ENCODE measurements at regions not wholly inside any gene's neighbourhood (a gene's known extent, or its start where the extent isn't known, plus 50 kb on each side); places are given as distances from the start of the nearest gene placed in this dataset.

DNA sequence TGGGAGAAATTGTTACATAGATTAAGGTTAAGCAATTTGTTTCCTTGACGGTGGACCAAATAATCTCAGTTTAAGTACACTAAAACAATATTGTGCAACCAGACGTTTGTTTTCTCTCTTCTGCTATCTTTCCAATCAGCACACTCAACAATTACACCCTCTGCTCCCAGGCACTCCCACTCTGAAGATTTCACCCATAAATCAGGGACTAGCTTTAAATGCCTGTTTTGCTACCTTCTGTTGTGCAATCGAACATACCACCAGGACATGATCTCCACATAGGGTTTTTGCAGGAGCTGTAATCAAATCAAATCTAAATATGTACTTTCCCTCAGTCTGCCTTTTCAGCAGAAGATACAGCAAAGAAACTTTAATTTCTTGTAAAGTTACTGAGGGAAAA lies 405.8 kb upstream of the TLE4 start:
- TF ChIP-seq, protein P1, sequence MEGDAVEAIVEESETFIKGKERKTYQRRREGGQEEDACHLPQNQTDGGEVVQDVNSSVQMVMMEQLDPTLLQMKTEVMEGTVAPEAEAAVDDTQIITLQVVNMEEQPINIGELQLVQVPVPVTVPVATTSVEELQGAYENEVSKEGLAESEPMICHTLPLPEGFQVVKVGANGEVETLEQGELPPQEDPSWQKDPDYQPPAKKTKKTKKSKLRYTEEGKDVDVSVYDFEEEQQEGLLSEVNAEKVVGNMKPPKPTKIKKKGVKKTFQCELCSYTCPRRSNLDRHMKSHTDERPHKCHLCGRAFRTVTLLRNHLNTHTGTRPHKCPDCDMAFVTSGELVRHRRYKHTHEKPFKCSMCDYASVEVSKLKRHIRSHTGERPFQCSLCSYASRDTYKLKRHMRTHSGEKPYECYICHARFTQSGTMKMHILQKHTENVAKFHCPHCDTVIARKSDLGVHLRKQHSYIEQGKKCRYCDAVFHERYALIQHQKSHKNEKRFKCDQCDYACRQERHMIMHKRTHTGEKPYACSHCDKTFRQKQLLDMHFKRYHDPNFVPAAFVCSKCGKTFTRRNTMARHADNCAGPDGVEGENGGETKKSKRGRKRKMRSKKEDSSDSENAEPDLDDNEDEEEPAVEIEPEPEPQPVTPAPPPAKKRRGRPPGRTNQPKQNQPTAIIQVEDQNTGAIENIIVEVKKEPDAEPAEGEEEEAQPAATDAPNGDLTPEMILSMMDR (IDR thresholded peaks at IDR 0.05; ENCODE audit: low read length): no peak
- no peak for TF ChIP-seq EZH2 (optimal IDR thresholded peaks at IDR 0.05; ENCODE audit: low read depth, low read length)
